ENCODE measurements at regions not wholly inside any gene's neighbourhood (a gene's known extent, or its start where the extent isn't known, plus 50 kb on each side); places are given as distances from the start of the nearest gene placed in this dataset.

- intact Hi-C loops (cut with micrococcal nuclease) = no loop called here
- Mint-ChIP-seq H3K27me3 (ENCODE audit: low read depth in 3 of 3) (peaks cover 0 to 2% (median 1%) of the 10 kb centered on the region in 3 donors), H3K4me3 (no peak overlapping the region), H3K9me3 (peaks cover 4 to 25% (median 11%) of the 10 kb centered on the region in 7 donors), H3K4me1 (no peaks in the 10 kb centered on the region), H3K27ac (no peak overlapping the region), H3K36me3 (no peaks in the 10 kb centered on the region)
- Histone ChIP-seq H3K4me1 (ENCODE audit: control insufficient read depth in 1 of 2, insufficient read depth in 2 of 2, low read length in 2 of 2) (no peaks in the 10 kb centered on the region), H4K20me1 (ENCODE audit: insufficient read depth, low read length) (no peaks in the 10 kb centered on the region), H3K9ac (ENCODE audit: insufficient read depth, low read length, poor library complexity, severe bottlenecking) (no peak overlapping the region), H3K79me2 (ENCODE audit: insufficient read depth, low read length) (no peaks in the 10 kb centered on the region), H3K36me3 (replicated peaks in 1 of 2; ENCODE audit: control insufficient read depth in 1 of 2, insufficient read depth in 2 of 2, low read length in 2 of 2) (no peaks in the 10 kb centered on the region), H3K4me3 (replicated peaks in 1 of 3; ENCODE audit: low read depth in 2 of 3, low read length in 3 of 3) (no peak overlapping the region), H3K27me3 (ENCODE audit: control insufficient read depth in 2 of 2, insufficient read depth in 2 of 2, low read length in 2 of 2) (no peaks in the 10 kb centered on the region), H2AFZ (ENCODE audit: insufficient read depth, low read depth, low read length, poor library complexity, severe bottlenecking) (no peak overlapping the region), H3K27ac (ENCODE audit: low read depth in 1 of 2, low read length in 2 of 2) (no peak overlapping the region), H3K4me2 (replicated peaks; ENCODE audit: extremely low read depth, low read length, poor library complexity, severe bottlenecking) (no peak overlapping the region), H3K9me3 (replicated peaks in 1 of 2; ENCODE audit: control insufficient read depth in 1 of 2, insufficient read depth in 1 of 2, low read length in 2 of 2) (peaks cover 5 to 23% of the 10 kb centered on the region in 2 donors)
- no peak for TF ChIP-seq CTCF (IDR thresholded peaks at IDR 0.05)
- 100% methylated on average over 1 of the region's 5 CpGs for WGBS (ENCODE audit: insufficient coverage)
- DNase-seq = no peak
Measured at GRCh38 chr21:40912375-40912774, 65.4 kb upstream of the DSCAM start.

GRCh38 chr21:40915114-40915513 lies 68.2 kb upstream of the DSCAM start:
- peaks cover 7 to 30% (median 12%) of the 10 kb centered on the region in 7 donors for H3K9me3 Mint-ChIP-seq
- H3K4me3 Mint-ChIP-seq = no peak overlapping the region
- Histone ChIP-seq H3K27ac (ENCODE audit: low read depth in 1 of 2, low read length in 2 of 2) (no peak overlapping the region), H2AFZ (ENCODE audit: insufficient read depth, low read depth, low read length, poor library complexity, severe bottlenecking) (no peak overlapping the region), H3K4me2 (replicated peaks; ENCODE audit: extremely low read depth, low read length, poor library complexity, severe bottlenecking) (no peak overlapping the region), H3K36me3 (replicated peaks in 1 of 2; ENCODE audit: control insufficient read depth in 1 of 2, insufficient read depth in 2 of 2, low read length in 2 of 2) (no peaks in the 10 kb centered on the region), H3K4me1 (ENCODE audit: control insufficient read depth in 1 of 2, insufficient read depth in 2 of 2, low read length in 2 of 2) (no peaks in the 10 kb centered on the region), H3K9me3 (replicated peaks in 1 of 2; ENCODE audit: control insufficient read depth in 1 of 2, insufficient read depth in 1 of 2, low read length in 2 of 2) (peaks cover 11 to 26% of the 10 kb centered on the region in 2 donors), H3K9ac (ENCODE audit: insufficient read depth, low read length, poor library complexity, severe bottlenecking) (no peak overlapping the region), H3K27me3 (ENCODE audit: control insufficient read depth in 2 of 2, insufficient read depth in 2 of 2, low read length in 2 of 2) (no peaks in the 10 kb centered on the region), H3K4me3 (replicated peaks in 1 of 3; ENCODE audit: low read depth in 2 of 3, low read length in 3 of 3) (no peak overlapping the region), H3K79me2 (ENCODE audit: insufficient read depth, low read length) (no peaks in the 10 kb centered on the region), H4K20me1 (ENCODE audit: insufficient read depth, low read length) (no peaks in the 10 kb centered on the region)
- intact Hi-C loops (cut with micrococcal nuclease) = no loop called here
- no peaks in the 10 kb centered on the region for H3K36me3 Mint-ChIP-seq
- no peak for DNase-seq
- TF ChIP-seq CTCF (IDR thresholded peaks at IDR 0.05) = no peak
- H3K27ac Mint-ChIP-seq = no peak overlapping the region
- 91% methylated on average over 6 of the region's 6 CpGs for WGBS (ENCODE audit: insufficient coverage)
- no peaks in the 10 kb centered on the region for H3K4me1 Mint-ChIP-seq
- peaks cover 0 to 1% (median 0%) of the 10 kb centered on the region in 3 donors for H3K27me3 Mint-ChIP-seq (ENCODE audit: low read depth in 3 of 3)
